NCI-H774 (cell line): ENCODE measurements at regions not wholly inside any gene's neighbourhood (a gene's known extent, or its start where the extent isn't known, plus 50 kb on each side); places are given as distances from the start of the nearest gene placed in this dataset.
"Not testable (repeated sequence)": the region's sequence is repeated elsewhere in the genome, so short reads cannot be mapped to it uniquely, and the experiment has no call there.

ENCODE experiments used
- DNase-seq: peaks from one replicate; lab custom pipeline; 2025; lab: John Stamatoyannopoulos, UW

GRCh38 chr5:154546719-154547118, 68.7 kb upstream of the HAND1 start:
- no peak for DNase-seq

GRCh38 chr5:154544646-154545045, 66.6 kb upstream of the HAND1 start:
- DNase-seq, result no peak

GRCh38 chr5:154543380-154543779, 65.4 kb upstream of the HAND1 start:
- no peak for DNase-seq

GRCh38 chr5:154542581-154542980, 64.6 kb upstream of the HAND1 start:
- no peak for DNase-seq

- DNase-seq, result no peak
Observed at GRCh38 chr5:154542000-154542399, 64.0 kb upstream of the HAND1 start.

GRCh38 chr5:154541553-154541952, 63.5 kb upstream of the HAND1 start:
- DNase-seq, result no peak

- no peak for DNase-seq
Observed at GRCh38 chr5:154540600-154540999, 62.6 kb upstream of the HAND1 start.

GRCh38 chr5:154538492-154538891, 60.5 kb upstream of the HAND1 start:
- no peak for DNase-seq

GRCh38 chr5:154536439-154536838, 58.4 kb upstream of the HAND1 start:
- not testable (repeated sequence) for DNase-seq

GRCh38 chr5:154535535-154535934, 57.5 kb upstream of the HAND1 start:
- no peak for DNase-seq

GRCh38 chr5:154534457-154535050, 56.5 kb upstream of the HAND1 start:
- no peak for DNase-seq

- no peak for DNase-seq
Observed at GRCh38 chr5:154529282-154529681, 51.3 kb upstream of the HAND1 start.

GRCh38 chr5:154528005-154528594, 50.1 kb upstream of the HAND1 start:
- DNase-seq, result no peak
